AML-193 (cell line): ENCODE measurements at regions not wholly inside any gene's neighbourhood (a gene's known extent, or its start where the extent isn't known, plus 50 kb on each side); places are given as distances from the start of the nearest gene placed in this dataset.

Experiments
- DNase-seq, 2 experiments: peaks; one replicate each; lab custom pipeline; 2025; lab: John Stamatoyannopoulos, UW

DNA sequence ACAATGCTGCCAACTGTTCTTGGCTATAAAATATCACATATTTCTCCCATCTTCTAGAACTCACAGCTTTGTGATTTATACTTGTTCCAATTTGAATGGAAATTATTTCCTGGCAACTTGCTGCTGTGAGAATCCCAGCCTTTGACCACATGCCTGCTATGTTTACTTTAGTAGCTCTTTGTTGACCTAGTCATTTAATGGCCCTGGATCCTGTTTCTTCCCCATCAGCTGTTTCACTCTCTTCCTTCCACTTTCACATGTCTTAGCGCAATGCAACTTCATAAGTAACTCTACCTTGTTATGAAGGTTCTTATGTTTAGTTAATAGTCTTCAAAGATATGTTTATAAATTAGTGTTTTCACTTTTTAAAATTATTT, 1973.6 kb upstream of the AGA start:
- no peak for DNase-seq

DNA sequence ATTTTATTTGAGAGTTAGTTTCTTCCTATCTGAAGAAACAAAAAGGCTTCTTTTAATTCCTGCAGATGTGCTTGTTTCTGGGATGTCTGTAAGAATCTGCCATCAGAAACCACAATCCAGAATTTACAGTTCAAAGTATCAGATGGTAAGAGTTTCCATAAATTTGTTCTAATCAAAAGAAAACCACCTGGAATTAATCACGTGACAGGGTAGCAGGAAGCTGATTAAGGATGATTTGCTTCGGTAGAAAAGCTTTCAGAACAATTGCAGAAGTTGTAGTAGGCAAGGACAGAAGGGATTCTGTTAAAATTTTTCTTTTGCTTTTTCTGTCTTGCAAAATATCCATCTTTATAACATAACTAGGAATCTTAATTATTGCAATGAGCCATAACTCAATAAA, 1975.1 kb upstream of the AGA start:
- DNase-seq, result no peak

DNA sequence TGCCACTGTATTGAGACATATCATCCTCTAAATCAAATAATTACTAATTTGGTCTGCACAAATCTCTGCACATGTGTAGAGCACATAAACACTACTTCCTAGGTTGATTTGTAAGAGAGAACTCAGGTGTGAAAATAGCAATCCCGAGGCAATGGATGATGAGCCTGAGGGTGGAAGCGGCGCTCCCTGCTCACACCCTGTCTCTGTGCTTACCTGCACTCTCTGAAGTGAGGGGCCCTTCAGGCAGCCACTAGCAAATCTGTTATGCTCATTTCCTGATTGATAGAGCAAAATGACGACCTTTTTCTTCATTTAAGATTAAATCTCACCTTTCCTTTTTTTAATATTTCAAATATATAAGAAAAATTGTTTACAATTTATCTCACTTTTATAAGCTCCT, 1995.7 kb upstream of the AGA start:
- no peak for DNase-seq

DNA sequence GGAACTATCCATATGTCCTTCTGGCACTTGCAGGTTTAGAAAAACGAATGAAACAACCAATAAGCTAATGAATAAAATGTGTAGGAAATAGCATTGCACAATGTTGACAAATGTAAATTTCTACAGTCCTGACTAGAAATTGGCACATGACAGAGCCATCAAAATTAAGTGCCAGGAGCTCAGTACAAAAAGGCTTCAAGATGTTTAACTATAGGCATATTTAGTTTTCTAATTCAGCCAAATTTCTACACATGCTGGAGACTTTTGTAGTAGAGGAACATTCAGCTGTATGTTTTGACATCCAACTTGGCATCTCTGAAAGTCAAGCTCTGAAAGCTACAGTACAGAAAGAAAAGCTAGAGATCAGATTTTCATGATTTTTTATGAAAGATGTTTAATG, 1999.4 kb upstream of the AGA start:
- DNase-seq, result no peak

GRCh38 chr4:179447308-179447707, 2005.1 kb upstream of the AGA start:
- DNase-seq, result no peak

- DNase-seq, result no peak
Measured at GRCh38 chr4:179465131-179465797, 2023.0 kb upstream of the AGA start.

GRCh38 chr4:179467878-179468277, 2025.6 kb upstream of the AGA start:
- DNase-seq, result no peak

- no peak for DNase-seq
Measured at GRCh38 chr4:179472164-179472563, 2029.9 kb upstream of the AGA start.

GRCh38 chr4:179478608-179479007, 2036.4 kb upstream of the AGA start:
- no peak for DNase-seq

DNA sequence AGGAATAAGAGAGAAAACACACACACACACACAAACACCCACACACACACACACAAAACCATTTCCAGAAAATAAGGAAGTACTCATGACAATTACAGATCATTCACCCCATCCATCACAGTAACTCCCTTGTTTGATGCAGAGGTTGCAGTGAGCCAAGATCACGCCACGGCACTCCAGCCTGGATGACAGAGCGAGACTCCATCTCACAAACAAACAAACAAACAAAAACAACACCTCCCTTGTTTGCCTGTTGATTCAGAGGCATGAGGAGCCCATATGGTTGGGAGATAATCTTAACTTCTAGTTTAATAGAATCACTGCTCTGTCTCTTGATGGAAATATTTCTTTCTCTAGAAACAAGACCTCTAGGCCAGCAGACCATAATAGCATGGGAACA, 2043.5 kb upstream of the AGA start:
- no peak for DNase-seq

- no peak for DNase-seq
Measured at GRCh38 chr4:179486570-179487335, 2044.5 kb upstream of the AGA start.

GRCh38 chr4:179492260-179493080, 2050.2 kb upstream of the AGA start:
- no peak for DNase-seq

DNA sequence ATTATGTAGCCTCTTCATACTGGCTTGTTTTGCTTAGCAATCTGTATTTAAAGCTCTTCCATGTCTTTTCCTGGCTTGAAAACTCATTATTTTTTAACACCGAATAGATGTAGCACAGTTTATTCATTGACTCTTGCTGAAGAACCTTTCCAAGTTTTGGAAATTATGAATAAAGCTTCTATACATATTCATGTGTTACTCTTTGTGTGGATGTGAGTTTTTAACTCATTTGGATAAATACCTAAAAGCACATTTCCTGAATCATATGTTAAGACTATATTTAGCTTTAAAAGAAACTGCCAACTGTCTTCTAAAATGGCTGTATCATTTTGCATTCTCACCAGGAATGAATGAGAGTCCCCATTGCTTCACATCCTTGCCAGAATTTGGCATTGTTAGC, 2061.7 kb upstream of the AGA start:
- DNase-seq, result no peak

- no peak for DNase-seq
Measured at GRCh38 chr4:179509489-179509888, 2067.3 kb upstream of the AGA start.

DNA sequence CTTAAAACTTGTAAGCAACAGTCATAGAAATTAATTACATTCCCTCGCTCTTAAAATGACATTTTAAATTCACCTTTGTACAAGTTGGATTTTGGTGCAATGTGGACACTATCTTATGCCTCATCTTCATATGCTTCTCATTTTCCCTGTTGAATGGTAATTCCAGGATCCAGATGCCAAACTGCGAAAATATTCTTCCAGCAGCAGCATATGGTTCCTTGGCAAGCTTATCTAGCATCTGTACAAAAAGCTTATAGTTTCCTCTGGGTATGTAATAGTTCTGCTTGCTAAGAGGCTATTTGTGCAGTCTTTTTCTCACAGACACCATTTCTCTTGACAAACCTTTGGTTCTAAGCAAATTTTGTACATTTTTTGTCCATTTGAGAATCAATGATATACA, 2079.7 kb upstream of the AGA start:
- DNase-seq, result no peak

GRCh38 chr4:179530958-179531357, 2088.7 kb upstream of the AGA start:
- no peak for DNase-seq

GRCh38 chr4:179536694-179537093, 2094.5 kb upstream of the AGA start:
- DNase-seq, result no peak

DNA sequence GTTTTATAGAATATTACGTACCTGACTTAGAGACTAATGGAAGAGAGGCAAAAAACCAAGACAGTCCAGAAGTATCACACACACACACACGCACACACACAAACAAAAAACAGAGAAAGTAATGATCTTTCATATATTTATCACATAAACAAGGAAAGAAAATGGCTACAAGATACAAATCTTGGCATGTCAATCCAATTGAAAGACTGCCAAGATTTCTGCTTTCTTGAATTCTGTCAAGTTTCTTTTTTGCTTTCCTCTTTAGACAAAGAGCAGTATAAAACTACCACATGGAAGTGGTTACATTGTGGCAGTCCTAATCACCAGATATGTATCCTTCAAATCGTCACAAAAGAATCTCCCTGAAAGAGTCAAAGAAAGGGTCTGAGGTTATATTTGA, 2097.4 kb upstream of the AGA start:
- no peak for DNase-seq

- no peak for DNase-seq
Measured at GRCh38 chr4:179543771-179544170, 2101.5 kb upstream of the AGA start.

- no peak for DNase-seq
Measured at GRCh38 chr4:179544496-179544895, 2102.3 kb upstream of the AGA start.

GRCh38 chr4:179552131-179552530, 2109.9 kb upstream of the AGA start:
- no peak for DNase-seq

- no peak for DNase-seq
Measured at GRCh38 chr4:179563741-179564140, 2121.5 kb upstream of the AGA start.

DNA sequence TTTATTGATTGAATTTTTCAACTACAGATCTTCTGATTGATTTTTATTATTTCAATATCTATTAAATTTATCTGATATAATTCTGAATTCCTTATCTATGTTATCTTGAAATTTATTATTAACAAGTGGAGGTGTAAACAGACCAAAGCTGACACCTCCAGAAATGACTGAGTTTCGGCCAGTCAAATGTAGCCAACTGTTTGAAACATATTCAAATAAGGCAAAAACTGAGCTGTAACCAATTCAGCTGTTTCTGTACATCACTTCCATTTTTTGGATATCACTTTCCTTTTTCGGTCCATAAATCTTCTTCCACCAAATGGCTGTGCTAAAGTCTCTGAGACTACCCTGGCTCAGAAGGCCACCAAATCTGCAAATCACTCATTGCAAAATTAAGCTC, 2127.3 kb upstream of the AGA start:
- no peak for DNase-seq
